MV-4-11 (cell line): ENCODE measurements at regions not wholly inside any gene's neighbourhood (a gene's known extent, or its start where the extent isn't known, plus 50 kb on each side); places are given as distances from the start of the nearest gene placed in this dataset.

Experiments used
- DNase-seq: peaks from one replicate; lab custom pipeline; 2025; lab: John Stamatoyannopoulos, UW

GRCh38 chr3:90015688-90016356 is 908.4 kb downstream of the EPHA3 start:
- DNase-seq: peak; percentile 35

GRCh38 chr3:90016555-90016954 is 909.1 kb downstream of the EPHA3 start:
- DNase-seq: no peak

GRCh38 chr3:90018779-90019178 is 911.4 kb downstream of the EPHA3 start:
- DNase-seq: no peak

- DNase-seq: no peak
Measured at GRCh38 chr3:90025019-90025418, 917.6 kb downstream of the EPHA3 start.

GRCh38 chr3:90026406-90026805 is 919.0 kb downstream of the EPHA3 start:
- DNase-seq: no peak

GRCh38 chr3:90031121-90031520 is 923.7 kb downstream of the EPHA3 start:
- no peak for DNase-seq

GRCh38 chr3:90032980-90033641 is 925.7 kb downstream of the EPHA3 start:
- no peak for DNase-seq

- no peak for DNase-seq
Measured at GRCh38 chr3:90034038-90034437, 926.6 kb downstream of the EPHA3 start.

GRCh38 chr3:90035643-90036042 is 928.2 kb downstream of the EPHA3 start:
- DNase-seq: no peak

- DNase-seq: no peak
Measured at GRCh38 chr3:90036939-90037469, 929.6 kb downstream of the EPHA3 start.

- no peak for DNase-seq
Measured at GRCh38 chr3:90039994-90040393, 932.6 kb downstream of the EPHA3 start.

GRCh38 chr3:90040554-90040953 is 933.1 kb downstream of the EPHA3 start:
- DNase-seq: no peak

- DNase-seq: no peak
Measured at GRCh38 chr3:90041995-90042394, 934.6 kb downstream of the EPHA3 start.

GRCh38 chr3:90043287-90043686 is 935.9 kb downstream of the EPHA3 start:
- DNase-seq: no peak

- no peak for DNase-seq
Measured at GRCh38 chr3:90044084-90044816, 936.8 kb downstream of the EPHA3 start.

- DNase-seq: no peak
Measured at GRCh38 chr3:90052425-90052950, 945.1 kb downstream of the EPHA3 start.

- DNase-seq: no peak
Measured at GRCh38 chr3:90054311-90054710, 946.9 kb downstream of the EPHA3 start.

GRCh38 chr3:90055666-90056065 is 948.2 kb downstream of the EPHA3 start:
- DNase-seq: no peak

- no peak for DNase-seq
Measured at GRCh38 chr3:90056281-90057032, 949.0 kb downstream of the EPHA3 start.

- DNase-seq: no peak
Measured at GRCh38 chr3:90062016-90062415, 954.6 kb downstream of the EPHA3 start.

- DNase-seq: peak; percentile 18
Measured at GRCh38 chr3:90062631-90063200, 955.3 kb downstream of the EPHA3 start.

- no peak for DNase-seq
Measured at GRCh38 chr3:90068783-90069182, 961.4 kb downstream of the EPHA3 start.
